M059J (cell line): ENCODE measurements at regions not wholly inside any gene's neighbourhood (a gene's known extent, or its start where the extent isn't known, plus 50 kb on each side); places are given as distances from the start of the nearest gene placed in this dataset.
"Not testable (repeated sequence)": the region's sequence is repeated elsewhere in the genome, so short reads cannot be mapped to it uniquely, and the experiment has no call there.

Experiments used
- DNase-seq: peaks from one replicate; pipeline ENCODE4 v3.0.0-alpha.2; 2012; ENCODE audit warnings: low read depth

GRCh38 chr2:66242888-66243287 lies 192.0 kb upstream of the MEIS1 start:
- DNase-seq, result not testable (repeated sequence)

GRCh38 chr2:66242099-66242789 lies 192.7 kb upstream of the MEIS1 start:
- no peak for DNase-seq

- DNase-seq, result no peak
Measured at GRCh38 chr2:66240286-66240685, 194.6 kb upstream of the MEIS1 start.

- DNase-seq, result no peak
Measured at GRCh38 chr2:66239655-66240054, 195.3 kb upstream of the MEIS1 start.

GRCh38 chr2:66237803-66238379 lies 197.0 kb upstream of the MEIS1 start:
- no peak for DNase-seq

- no peak for DNase-seq
Measured at GRCh38 chr2:66236816-66237802, 197.8 kb upstream of the MEIS1 start.

- no peak for DNase-seq
Measured at GRCh38 chr2:66236067-66236685, 198.7 kb upstream of the MEIS1 start.

GRCh38 chr2:66235428-66235827 lies 199.5 kb upstream of the MEIS1 start:
- no peak for DNase-seq

- no peak for DNase-seq
Measured at GRCh38 chr2:66233981-66234380, 200.9 kb upstream of the MEIS1 start.

- DNase-seq, result no peak
Measured at GRCh38 chr2:66228128-66228547, 206.8 kb upstream of the MEIS1 start.

GRCh38 chr2:66217039-66217585 lies 217.8 kb upstream of the MEIS1 start:
- no peak for DNase-seq

- no peak for DNase-seq
Measured at GRCh38 chr2:66212749-66213148, 222.2 kb upstream of the MEIS1 start.

GRCh38 chr2:66202586-66202985 lies 232.3 kb upstream of the MEIS1 start:
- DNase-seq, result no peak

GRCh38 chr2:66201242-66201641 lies 233.7 kb upstream of the MEIS1 start:
- DNase-seq, result no peak

GRCh38 chr2:66198873-66199272 lies 236.1 kb upstream of the MEIS1 start:
- no peak for DNase-seq

- no peak for DNase-seq
Measured at GRCh38 chr2:66192888-66193287, 242.0 kb upstream of the MEIS1 start.

GRCh38 chr2:66191311-66191710 lies 243.6 kb upstream of the MEIS1 start:
- no peak for DNase-seq

- DNase-seq, result no peak
Measured at GRCh38 chr2:66189553-66189952, 245.4 kb upstream of the MEIS1 start.

GRCh38 chr2:66186537-66186936 lies 248.4 kb upstream of the MEIS1 start:
- no peak for DNase-seq

- DNase-seq, result no peak
Measured at GRCh38 chr2:66185497-66186054, 249.3 kb upstream of the MEIS1 start.

GRCh38 chr2:66177128-66177796 lies 257.7 kb upstream of the MEIS1 start:
- DNase-seq, result not testable (repeated sequence)
